HepG2 (cell line): ENCODE measurements at regions not wholly inside any gene's neighbourhood (a gene's known extent, or its start where the extent isn't known, plus 50 kb on each side); places are given as distances from the start of the nearest gene placed in this dataset.

Experiments
- ATAC-seq: fragments of 200-7000 bp; cut with Tn5 transposase; 3 replicates; pipeline ENCODE4 v1.9.1; 2020; ENCODE audit warnings: mild to moderate bottlenecking, moderate library complexity
- BruUV-seq: library from RNA; stranded (reverse); fragments of 400-500 nt; replicated peaks from 2 replicates; lab custom pipeline; 2021; lab: Mats Ljungman, UMichigan
- CTCF ChIA-PET: fragments of 300-600 bp; formaldehyde crosslinking; extraction: SDS; loops from one replicate; lab custom pipeline; 2021; ENCODE audit warnings: low total read pairs, inconsistent platforms, low intra/inter-chr PET ratio; lab: Yijun Ruan, JAX
- POLR2A ChIA-PET: fragments of 350-600 bp; sonication (Branson Sonifier 250); formaldehyde crosslinking; loops from one replicate; lab custom pipeline; 2020; ENCODE audit warnings: antibody characterized with exemption, inconsistent platforms; lab: Yijun Ruan, JAX
- DNase-seq: peaks from one replicate; pipeline ENCODE4 v3.0.0-alpha.2; 2015; ENCODE audit warnings: low spot score
- FAIRE-seq: peaks from 3 replicates; lab custom pipeline; 2011; peaks lifted over from hg19 to GRCh38; lab: Jason Lieb, UNC
- H2AFZ ChIP-seq: one replicate; pipeline ENCODE4 v1.6.1; 2011; ENCODE audit warnings: low read length, inconsistent platforms
- H3K27ac ChIP-seq: fragments of 300-600 bp; 3 replicates; pipeline ENCODE4 v1.8.0; 2011; ENCODE audit warnings: mixed run types, mild to moderate bottlenecking, mixed read lengths, low read length, inconsistent platforms; ENCODE audit not compliant: insufficient read depth; ENCODE audit errors: extremely low read length
- H3K27me3 ChIP-seq, 2 experiments: fragments of 200-600 bp in 1 of 2; 2 replicates in 1 of 2; 3 replicates in 1 of 2; pipeline versions ENCODE4 v1.6.0 to v1.8.0; 2011; ENCODE audit warnings: low read length in 2 of 2, mild to moderate bottlenecking in 2 of 2, moderate library complexity in 2 of 2, inconsistent platforms in 1 of 2; ENCODE audit not compliant: insufficient read depth in 2 of 2, control insufficient read depth in 1 of 2
- H3K36me3 ChIP-seq, 2 experiments: fragments of 200-600 bp in 1 of 2; replicated peaks in 1 of 2; 2 replicates in 1 of 2; 3 replicates in 1 of 2; pipeline versions ENCODE4 v1.5.1 to v1.8.0; 2011; ENCODE audit warnings: low read length in 2 of 2, inconsistent platforms in 1 of 2; ENCODE audit not compliant: insufficient read depth in 2 of 2, control insufficient read depth in 1 of 2
- H3K4me1 ChIP-seq: 2 replicates; pipeline ENCODE4 v1.5.1; 2012; ENCODE audit warnings: low read length, inconsistent platforms; ENCODE audit not compliant: insufficient read depth
- H3K4me2 ChIP-seq: 2 replicates; pipeline ENCODE4 v1.6.0; 2011; ENCODE audit warnings: low read depth, low read length, inconsistent platforms
- H3K4me3 ChIP-seq, 3 experiments: fragments of 200-600 bp in 1 of 3; sonication (generic), shearing (Covaris generic) in 1 of 3; replicated peaks in 1 of 3; 2 replicates each; pipeline ENCODE4 v1.5.1; 2011 to 2016; ENCODE audit warnings: low read length in 3 of 3, inconsistent platforms in 2 of 3, low read depth in 2 of 3, mild to moderate bottlenecking in 2 of 3, control low read depth in 1 of 3, mixed read lengths in 1 of 3; ENCODE audit not compliant: insufficient read depth in 1 of 3
- H3K79me2 ChIP-seq: one replicate; pipeline ENCODE4 v1.6.1; 2011; ENCODE audit warnings: low read length, inconsistent platforms; ENCODE audit not compliant: insufficient read depth
- H3K9ac ChIP-seq: 2 replicates; pipeline ENCODE4 v1.6.0; 2011; ENCODE audit warnings: mild to moderate bottlenecking, low read depth, low read length, inconsistent platforms; ENCODE audit not compliant: insufficient read depth
- H3K9me3 ChIP-seq: 2 replicates; pipeline ENCODE4 v1.5.1; 2012; ENCODE audit warnings: mild to moderate bottlenecking, low read length
- H4K20me1 ChIP-seq: 2 replicates; pipeline ENCODE4 v1.6.0; 2011; ENCODE audit warnings: inconsistent platforms, mild to moderate bottlenecking, low read length, moderate library complexity; ENCODE audit not compliant: insufficient read depth
- AGO2 ChIP-seq: fragments of 200-400 bp; formaldehyde crosslinking; optimal IDR thresholded peaks from 2 replicates; pipeline ENCODE3; 2017; ENCODE audit warnings: mild to moderate bottlenecking, low read depth, low read length, moderate library complexity
- EEA1 ChIP-seq: sonication (generic); formaldehyde crosslinking; IDR thresholded peaks from 2 replicates; pipeline ENCODE4 v1.5.1; 2020; ENCODE audit warnings: mild to moderate bottlenecking, missing genetic modification reagents, borderline replicate concordance
- FOSL2 ChIP-seq: sonication (generic); formaldehyde crosslinking; IDR thresholded peaks from 2 replicates; pipeline ENCODE4 v1.4.0; 2020; ENCODE audit warnings: missing genetic modification reagents
- FOXC1 ChIP-seq: sonication (generic); formaldehyde crosslinking; IDR thresholded peaks from 2 replicates; pipeline ENCODE4 v1.8.0; 2022; ENCODE audit warnings: mild to moderate bottlenecking, missing genetic modification reagents, borderline replicate concordance
- GABPB1 ChIP-seq: IDR thresholded peaks from 2 replicates; pipeline ENCODE4 v1.6.1; 2016; ENCODE audit warnings: mild to moderate bottlenecking, missing genetic modification reagents, moderate library complexity, missing compliant biosample characterization
- JUN ChIP-seq: sonication (generic); formaldehyde crosslinking; IDR thresholded peaks from 2 replicates; pipeline ENCODE4 v1.4.0; 2020; ENCODE audit warnings: mild to moderate bottlenecking, missing genetic modification reagents
- LCORL ChIP-seq, 2 experiments: fragments of 450-650 bp in 1 of 2; sonication (generic) in 1 of 2; formaldehyde crosslinking in 1 of 2; IDR thresholded peaks; 2 replicates each; pipeline versions ENCODE4 v1.5.0 to v1.6.1; 2017 to 2020; ENCODE audit warnings: antibody characterized with exemption in 1 of 2, missing genetic modification reagents in 1 of 2
- PHB2 ChIP-seq: fragments of 450-650 bp; IDR thresholded peaks from 2 replicates; pipeline ENCODE4 v1.6.1; 2018; ENCODE audit not compliant: partially characterized antibody
- PHF21A ChIP-seq: sonication (generic); formaldehyde crosslinking; IDR thresholded peaks from 2 replicates; pipeline ENCODE4 v1.5.0; 2020; ENCODE audit warnings: mild to moderate bottlenecking, missing genetic modification reagents
- RXRA ChIP-seq: sonication (generic); formaldehyde crosslinking; IDR thresholded peaks from 2 replicates; pipeline ENCODE4 v1.5.1; 2020; ENCODE audit warnings: missing genetic modification reagents
- ZNF232 ChIP-seq: sonication (generic); formaldehyde crosslinking; IDR thresholded peaks from 2 replicates; pipeline ENCODE4 v1.4.0; 2020; ENCODE audit warnings: missing genetic modification reagents, borderline replicate concordance
- ZNF24 ChIP-seq: fragments of 450-650 bp; IDR thresholded peaks from 2 replicates; pipeline ENCODE4 v1.6.1; 2017; ENCODE audit warnings: antibody characterized with exemption, mild to moderate bottlenecking
- ZNF256 ChIP-seq: sonication (generic); formaldehyde crosslinking; conservative IDR thresholded peaks from 2 replicates; pipeline ENCODE4 v1.4.0; 2020; ENCODE audit warnings: missing genetic modification reagents
- WGBS: methylation state at CpG from one replicate; pipeline ENCODE4 v1.1.6; 2017; ENCODE audit warnings: low lambda C conversion rate; 5-methylcytosine and 5-hydroxymethylcytosine counted together
- in situ Hi-C: cut with HindIII; loops from 2 replicates; pipeline ENCODE4 v1.10.0; 2017; ENCODE audit warnings: low pct_unique_long_range_greater_than_20kb; ENCODE audit not compliant: extremely low pct_ligation_motif_present
- intact Hi-C: fragments of 100-400 bp; cut with micrococcal nuclease; formaldehyde crosslinking; loops from one replicate; pipeline ENCODE4 v1.10.0; 2022; ENCODE audit not compliant: unreplicated experiment

DNA sequence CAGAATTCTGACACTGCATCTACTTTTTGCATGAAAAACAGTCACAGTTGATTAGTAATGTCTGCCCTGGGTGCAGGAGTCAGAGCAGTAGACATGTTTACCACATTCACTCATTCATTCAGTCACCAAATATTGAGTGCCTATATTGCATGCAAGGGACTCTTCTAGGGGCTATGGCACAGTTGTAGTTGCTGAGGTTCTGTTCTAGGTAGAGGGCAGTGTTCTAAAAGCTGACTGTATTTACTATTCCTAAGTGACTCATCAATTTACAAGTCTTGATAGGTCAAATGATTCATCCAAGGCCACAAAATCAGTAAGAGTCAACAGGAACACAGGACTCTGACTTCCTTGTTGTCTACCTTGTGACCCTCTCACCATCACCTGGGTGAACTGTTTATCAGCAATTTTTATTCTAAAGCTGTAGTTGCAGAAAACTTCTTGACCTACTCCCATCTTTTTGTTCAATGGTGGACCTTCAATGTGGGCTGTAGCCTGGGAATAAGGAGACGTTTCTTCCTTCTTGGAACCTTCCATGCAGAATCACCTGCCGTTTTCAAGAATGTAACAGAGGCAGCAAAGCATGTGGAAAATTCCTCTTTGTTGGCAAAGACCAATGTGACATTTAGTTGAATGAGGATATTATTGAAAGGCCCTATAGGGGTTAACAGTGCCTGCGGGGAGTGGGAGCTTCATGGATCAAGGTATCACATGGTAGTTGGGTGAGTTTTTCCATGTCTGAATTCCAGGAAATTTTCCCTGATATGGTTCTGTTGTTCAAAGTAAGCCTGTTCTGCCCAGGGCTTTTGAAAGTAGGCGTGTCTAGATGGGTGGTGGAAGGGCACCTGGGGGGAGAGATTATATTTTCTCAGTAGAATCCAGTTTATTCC lies 223.2 kb downstream of the KTN1 start (continued):
- TF ChIP-seq ZNF256 (CRISPR knock-in tag): no peak
- peak; percentile 62; the same call in 1 of the 2 replicates for TF ChIP-seq ZNF24
- no peak for TF ChIP-seq PHF21A (CRISPR knock-in tag)
- no peak for TF ChIP-seq ZNF232
- no peak for TF ChIP-seq AGO2
- no peak for TF ChIP-seq EEA1 (CRISPR knock-in tag)
- TF ChIP-seq GABPB1: no peak
- no peak for TF ChIP-seq LCORL (IDR thresholded peaks at IDR 0.05)
- no peak for TF ChIP-seq LCORL (CRISPR knock-in tag; IDR thresholded peaks at IDR 0.05)
- peak; percentile 94 for TF ChIP-seq FOSL2
- TF ChIP-seq JUN (CRISPR knock-in tag): 0 out of 2 replicates have a peak, but pooled peaks have one; percentile 45
- no peak for TF ChIP-seq FOXC1 (CRISPR knock-in tag)

DNA sequence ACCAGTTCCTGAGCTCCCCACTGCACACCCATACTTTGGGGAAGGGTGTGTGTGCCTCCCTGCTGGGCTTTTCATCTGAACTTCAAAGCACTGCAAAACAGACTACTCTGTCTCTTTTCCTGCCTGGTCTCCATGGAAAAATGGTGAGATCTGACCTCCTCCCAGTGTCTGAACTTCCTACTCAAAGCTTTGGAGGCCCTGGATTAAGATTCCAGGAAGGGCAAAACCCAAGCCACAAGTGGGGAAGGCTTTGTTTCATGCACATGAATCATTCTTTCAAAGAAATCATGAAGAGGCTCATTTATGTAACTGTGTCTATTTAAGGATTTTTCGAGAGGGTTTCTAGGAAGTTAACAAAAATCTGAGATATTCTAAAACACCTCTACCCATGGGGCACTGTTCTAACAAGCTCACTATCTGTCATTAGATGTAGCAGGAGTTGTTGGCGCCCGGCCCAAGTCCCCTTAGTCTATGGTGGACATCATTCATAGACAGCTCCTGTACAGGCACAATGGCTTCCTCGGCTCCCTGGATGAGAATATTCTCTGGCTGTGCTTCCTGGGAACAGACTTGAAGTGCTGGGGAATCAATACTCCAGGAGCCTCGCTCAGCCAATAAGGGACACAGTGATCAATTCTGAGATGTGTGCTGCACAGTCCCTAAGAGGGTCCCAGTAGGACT lies 224.0 kb downstream of the KTN1 start:
- 79% methylated on average over 4 of the region's 5 CpGs for WGBS
- no peak overlapping the region for H2AFZ ChIP-seq

More for the DNA sequence above, 224.0 kb downstream of the KTN1 start:
- H3K9ac ChIP-seq: no peak overlapping the region
- intact Hi-C loops: no loop called here
- H3K36me3 ChIP-seq: no peaks in the 10 kb centered on the region
- CTCF ChIA-PET: no interaction called here
- no peaks in the 10 kb centered on the region for H4K20me1 ChIP-seq
- no peak overlapping the region for H3K27ac ChIP-seq
- no peak for TF ChIP-seq RXRA (CRISPR knock-in tag)
- no peak for TF ChIP-seq PHB2
- TF ChIP-seq, all 625 proteins: peak for 0
- POLR2A ChIA-PET: no interaction called here
- H3K4me1 ChIP-seq: peaks cover 25% of the 10 kb centered on the region
- no TSS peak for BruUV-seq
- H3K4me2 ChIP-seq: no peak overlapping the region
- ATAC-seq (no peak), FAIRE-seq (no peak), DNase-seq (no peak)
- no peaks in the 10 kb centered on the region for H3K27me3 ChIP-seq
- no peak overlapping the region for H3K4me3 ChIP-seq
- H3K79me2 ChIP-seq: no peaks in the 10 kb centered on the region
- no peaks in the 10 kb centered on the region for H3K9me3 ChIP-seq
- in situ Hi-C loops: no loop called here
